Stimulated activated CD4-positive, alpha-beta T cell treated with anti-CD3 and anti-CD28 coated beads, Interleukin-4, amount 100 ng/mL, for 1 hour (primary cell): ENCODE measurements at regions not wholly inside any gene's neighbourhood (a gene's known extent, or its start where the extent isn't known, plus 50 kb on each side); places are given as distances from the start of the nearest gene placed in this dataset.
A peak's percentile ranks its signal among the peaks of the same experiment; 100 is the strongest.

ENCODE experiments used
- DNase-seq: peaks from one replicate; pipeline ENCODE4 v3.0.0-alpha.2; 2020

GRCh38 chr2:234438305-234438977 lies 58.4 kb downstream of the ARL4C start:
- DNase-seq = no peak

DNA sequence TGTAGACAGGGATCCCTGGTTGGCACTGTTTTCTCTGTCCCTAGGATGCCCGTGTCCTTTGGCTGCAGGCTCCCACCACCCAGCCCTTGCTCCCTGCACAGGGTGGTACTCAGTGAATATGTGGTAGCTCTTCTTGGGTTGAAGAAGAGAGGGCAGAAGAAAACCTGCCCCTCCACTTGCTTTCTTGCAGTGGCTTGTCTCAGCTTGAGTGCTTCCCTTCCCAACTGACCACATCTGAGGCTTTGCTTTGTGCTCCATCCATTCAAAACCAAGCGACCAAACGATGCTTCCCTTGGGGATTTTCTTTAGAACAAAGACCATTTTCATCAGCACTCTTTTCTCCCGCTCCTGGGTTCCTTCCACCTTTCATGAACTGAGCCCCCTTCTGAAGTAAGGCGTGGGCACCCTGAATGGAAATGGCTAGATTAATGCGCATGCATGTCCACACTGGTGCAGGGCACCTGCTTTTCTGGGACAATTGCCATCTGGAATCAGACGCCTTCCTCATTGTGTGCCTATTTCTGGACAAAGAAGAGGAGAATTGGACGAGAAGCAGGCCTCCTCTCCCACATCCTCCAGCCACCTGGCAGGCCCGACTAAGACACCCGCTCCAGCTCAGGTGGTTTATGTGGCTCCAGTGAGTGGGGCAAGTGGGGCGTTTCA lies 59.1 kb downstream of the ARL4C start:
- no peak for DNase-seq

DNA sequence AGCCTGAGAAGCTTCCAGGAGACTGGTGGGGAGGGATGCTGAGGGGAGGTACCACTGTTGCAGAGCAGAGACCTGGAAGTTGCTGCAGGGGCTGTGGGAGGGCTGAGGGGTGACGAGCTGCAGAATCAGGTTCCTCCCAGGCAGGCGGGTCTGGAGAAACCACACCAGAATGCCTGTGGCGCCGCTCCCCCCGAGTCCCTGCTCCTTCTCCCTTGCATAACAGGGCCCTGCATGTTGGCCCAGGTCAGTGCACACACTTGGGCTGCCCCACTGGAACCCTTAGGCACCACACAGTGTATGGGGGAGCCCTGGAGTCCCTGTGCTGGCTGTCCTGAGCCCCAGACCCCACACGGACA lies 60.4 kb downstream of the ARL4C start:
- DNase-seq = no peak

DNA sequence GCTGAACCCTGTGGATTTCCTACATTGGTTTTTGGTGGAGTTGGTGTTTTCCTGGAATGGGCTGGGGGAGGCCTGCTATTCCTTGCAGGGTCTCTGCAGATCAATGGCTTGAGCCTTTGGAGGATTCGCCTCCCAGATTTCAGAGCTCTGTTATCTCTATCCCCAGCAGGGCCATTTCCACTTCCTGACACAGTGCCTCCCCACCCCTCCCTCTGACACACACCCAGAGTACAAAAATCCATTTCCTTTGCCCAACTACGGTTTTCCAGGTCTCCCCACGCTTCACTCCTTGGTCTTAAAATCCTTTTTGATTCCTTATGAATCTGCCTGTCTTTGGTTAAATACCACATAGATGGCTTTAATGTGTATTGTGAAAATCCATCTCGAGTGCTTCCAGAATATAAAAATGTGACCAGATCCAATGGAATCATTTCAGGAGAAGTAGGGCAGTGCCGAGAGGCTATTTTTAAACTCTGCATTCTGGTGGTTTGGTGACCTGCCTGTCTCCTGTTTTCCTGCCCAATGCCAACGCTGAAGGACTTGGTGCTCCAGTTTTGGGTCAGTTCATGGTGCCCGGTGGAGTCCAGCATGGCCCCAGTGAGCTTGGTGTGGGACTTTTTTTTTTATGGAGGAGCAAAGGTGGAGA lies 60.9 kb downstream of the ARL4C start:
- DNase-seq = no peak

GRCh38 chr2:234433201-234433600 lies 63.7 kb downstream of the ARL4C start:
- DNase-seq = no peak

DNA sequence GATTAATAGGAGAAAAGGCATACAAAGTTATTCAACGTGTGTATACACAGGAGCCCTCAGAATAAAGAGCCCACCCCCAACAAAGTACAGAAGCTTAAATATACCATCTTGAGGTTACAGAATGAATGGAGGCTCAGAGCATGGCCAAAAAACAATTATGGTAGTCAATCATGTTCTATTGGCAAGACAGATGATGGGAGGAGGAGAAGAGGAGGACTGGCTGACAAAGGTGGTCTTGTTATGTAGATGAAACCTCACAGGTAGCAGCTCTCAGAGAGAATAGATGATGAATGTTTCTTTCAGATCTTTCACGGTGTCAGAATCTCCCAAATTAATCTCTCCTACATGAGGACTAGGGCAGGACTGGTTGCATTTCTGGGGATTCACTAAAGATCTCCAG lies 66.0 kb downstream of the ARL4C start:
- DNase-seq = no peak

GRCh38 chr2:234429265-234429664 lies 67.6 kb downstream of the ARL4C start:
- no peak for DNase-seq

DNA sequence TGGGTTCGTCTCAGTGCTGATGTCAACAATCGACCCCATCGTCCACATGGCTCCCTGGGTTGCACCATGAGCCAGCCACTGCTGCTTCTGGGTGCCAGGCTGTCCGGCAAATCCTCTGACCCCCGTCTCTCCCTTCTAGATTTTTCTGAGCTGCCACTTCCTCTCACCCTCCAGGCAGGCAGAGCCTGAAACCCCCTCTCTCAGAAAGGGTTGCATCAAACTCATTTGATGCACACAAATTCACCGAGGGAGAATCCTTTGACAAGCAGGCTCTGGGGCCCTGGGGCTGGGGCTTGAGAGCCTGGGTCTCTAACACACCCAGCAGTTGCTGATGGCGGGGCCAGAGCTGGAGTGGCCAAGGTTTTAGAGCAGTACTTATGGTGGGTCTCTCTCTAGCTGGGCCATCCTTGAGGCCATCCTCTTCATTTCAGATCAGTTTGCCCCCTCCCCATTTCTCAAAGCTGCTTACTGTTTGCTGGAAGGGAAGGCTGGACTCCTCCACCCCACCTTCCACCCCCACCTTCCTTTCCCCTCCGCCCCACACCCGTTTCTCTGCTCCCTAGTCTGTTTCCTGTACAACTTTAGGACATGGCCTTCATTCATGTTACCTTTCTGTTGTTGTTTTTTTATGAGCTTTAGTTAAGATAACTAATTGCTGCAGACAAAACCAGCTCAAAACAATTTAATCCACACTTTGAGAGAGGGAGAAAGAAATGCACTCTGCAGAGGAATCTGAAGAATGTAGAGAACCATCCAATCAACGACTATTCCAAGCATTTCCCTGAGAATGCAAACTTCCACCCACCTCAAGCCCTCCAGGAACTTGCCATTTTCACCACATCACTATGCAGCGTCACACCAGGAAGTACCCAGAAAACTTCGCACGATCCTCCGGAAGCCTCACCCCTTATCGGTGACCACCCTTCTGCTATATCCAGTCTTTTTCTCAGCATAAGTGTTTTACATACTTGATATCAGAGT lies 69.5 kb downstream of the ARL4C start:
- no peak for DNase-seq

DNA sequence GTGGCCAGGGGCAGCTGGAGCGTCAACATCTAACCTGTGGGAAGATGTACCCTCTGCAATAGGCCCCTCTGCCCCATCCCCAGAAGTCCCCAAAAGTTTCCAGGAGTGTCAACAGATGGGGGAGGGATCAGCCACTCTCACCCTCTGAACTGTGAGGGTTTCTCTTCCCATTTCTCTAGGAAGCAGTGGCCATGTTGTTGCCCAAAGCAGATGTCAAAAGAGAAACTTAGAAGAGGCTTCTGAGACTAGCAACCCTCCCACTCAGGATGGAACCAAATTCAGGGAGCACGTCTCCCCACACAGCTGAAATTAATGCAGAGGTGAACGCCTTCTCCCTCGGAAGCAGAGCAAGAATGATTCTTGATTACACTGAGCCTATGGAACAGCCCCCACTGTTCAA lies 70.3 kb downstream of the ARL4C start:
- no peak for DNase-seq

DNA sequence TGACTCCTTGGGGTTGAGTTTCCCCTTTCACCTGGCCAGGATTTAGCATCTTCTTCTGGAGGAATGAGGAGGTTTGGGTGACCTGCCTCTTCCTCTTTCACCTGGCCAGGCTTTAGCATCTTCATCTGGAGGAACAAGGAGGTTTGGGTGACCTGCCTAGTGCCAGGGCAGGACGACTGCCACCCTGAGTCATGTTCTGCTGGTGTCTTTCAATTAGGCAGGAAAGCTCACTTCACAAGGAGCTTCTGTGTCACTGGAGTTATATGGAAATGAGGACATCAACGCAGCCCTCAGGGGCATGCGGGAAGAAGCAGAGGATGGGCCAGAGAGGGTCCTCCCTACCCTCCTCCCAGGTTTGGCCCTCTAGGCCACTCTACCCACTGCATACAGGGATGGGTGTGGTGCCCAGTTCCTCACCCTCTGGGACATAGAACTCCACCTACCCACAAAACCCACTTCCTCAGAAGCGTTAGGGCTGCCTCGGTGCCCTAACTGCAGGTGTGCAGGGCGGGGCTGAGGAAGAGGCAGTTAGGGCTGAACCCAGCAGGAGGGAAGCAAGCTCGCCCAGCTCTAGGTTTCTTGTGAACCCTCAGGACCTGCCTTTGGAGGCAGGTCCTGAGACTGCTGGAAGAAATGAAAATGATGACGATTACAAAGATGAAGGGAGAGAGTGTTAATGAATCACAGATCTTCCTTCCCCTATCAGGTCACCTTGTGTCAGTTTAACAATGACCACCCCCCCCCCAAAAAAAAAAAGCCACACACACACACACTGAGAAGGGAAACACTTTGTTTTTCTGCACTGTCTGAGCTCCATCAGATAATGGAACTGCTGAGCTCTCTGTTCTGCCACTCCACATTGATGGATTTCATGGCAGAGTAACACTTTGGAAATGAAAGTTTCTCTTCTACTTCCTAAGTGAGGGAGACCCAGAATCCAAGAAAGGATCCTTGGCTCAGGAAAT lies 71.0 kb downstream of the ARL4C start:
- peak; percentile 42 for DNase-seq

DNA sequence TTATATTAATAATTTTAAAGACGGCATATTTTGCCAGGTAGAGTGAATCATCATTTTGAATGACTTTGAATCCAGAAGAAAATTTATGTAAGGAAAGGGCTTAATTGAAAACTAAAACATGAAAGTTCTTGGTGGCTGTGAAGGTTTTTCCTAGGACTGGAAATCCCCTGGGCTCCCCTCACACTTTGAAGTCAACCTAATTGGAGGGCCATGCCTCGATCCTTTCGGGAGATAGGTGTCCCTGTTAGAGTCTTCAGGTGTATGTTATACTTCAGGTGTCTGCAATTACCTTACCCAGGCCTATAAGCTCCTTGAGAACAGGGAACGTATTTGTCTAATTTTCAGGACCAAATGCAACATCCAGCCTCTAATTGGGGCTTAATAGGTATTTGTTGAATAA lies 73.0 kb downstream of the ARL4C start:
- no peak for DNase-seq

GRCh38 chr2:234422981-234423431 lies 73.9 kb downstream of the ARL4C start:
- peak; percentile 63 for DNase-seq

DNA sequence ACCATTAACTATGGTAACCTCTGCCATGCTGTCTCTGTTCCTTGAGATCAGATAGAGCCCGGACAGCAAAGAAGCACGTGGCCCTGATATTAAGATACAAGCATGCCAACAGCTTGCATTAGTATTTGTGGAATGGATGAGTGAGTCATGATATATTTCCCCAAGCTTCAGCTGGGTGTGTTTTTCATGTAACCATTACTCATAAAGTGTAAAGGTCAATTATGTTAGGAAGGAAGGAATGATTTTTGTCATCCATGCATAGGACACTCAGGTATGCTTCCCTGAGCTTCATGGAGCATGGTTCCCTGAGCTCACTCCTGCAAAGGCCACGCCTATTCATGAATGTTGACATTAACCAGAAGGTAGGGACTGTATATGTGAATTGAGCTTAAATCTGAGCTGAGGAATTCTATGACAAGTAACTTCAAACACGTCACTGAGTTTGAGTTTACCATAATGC lies 74.6 kb downstream of the ARL4C start:
- no peak for DNase-seq

GRCh38 chr2:234420408-234420807 lies 76.5 kb downstream of the ARL4C start:
- DNase-seq = no peak

- DNase-seq = no peak
Observed at GRCh38 chr2:234419726-234420125, 77.2 kb downstream of the ARL4C start.

DNA sequence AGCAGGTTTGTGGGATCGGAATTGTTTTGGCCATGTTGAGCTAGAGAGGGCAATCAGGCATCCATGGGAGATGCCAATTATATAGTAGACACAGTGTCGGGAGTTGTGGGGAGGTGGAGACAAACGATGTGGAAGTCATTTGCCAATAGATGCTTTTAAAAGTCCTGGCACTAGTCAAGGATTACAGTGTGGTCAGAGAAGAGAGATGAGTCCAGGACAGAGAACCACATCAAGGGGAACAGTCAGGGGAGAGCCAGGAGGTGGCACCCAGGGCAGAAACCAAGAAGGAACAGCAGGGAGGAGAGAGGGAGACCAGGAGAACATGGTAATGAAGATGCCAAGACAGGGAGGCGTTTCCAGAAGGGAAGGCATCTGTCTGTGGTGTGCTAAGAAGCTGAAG lies 81.2 kb downstream of the ARL4C start:
- DNase-seq = no peak

DNA sequence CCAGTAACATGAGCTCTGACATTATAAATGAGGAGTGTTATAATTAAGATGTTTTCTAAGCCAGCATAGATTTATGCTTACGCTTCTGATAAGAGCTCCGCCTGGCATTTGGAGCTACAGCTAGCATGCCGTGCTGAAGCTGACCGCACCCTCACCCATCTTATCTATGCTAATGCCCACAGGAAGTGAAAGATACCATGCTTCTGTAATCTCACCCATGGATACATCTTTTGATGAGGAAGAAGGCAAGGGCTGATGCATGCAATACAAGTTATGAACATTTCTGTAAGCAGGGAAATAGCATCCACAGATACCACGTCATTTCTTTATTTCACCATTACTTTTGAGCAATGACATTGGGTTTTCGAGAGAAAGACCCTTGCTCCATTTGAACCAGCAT lies 82.3 kb downstream of the ARL4C start:
- DNase-seq = no peak

DNA sequence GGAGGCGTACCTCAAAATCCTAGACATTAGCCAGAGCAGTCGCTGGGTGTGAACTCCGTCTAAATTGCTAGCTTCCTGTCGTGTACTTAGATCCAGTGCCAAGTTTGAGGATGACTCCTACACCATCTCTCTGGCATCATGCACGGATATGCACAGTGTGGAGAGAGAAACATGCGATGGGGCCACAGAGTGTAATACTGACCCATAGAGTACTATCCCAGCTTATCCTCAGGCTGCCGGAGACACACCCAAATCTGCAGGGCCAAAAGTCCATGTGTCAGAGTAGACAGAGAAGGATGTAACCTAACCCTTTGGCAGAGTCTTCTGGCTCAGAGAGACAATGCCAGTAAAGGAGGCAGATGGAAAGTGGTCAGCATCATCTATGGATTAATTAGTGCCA lies 84.2 kb downstream of the ARL4C start:
- no peak for DNase-seq

- DNase-seq = no peak
Observed at GRCh38 chr2:234411793-234412192, 85.1 kb downstream of the ARL4C start.

DNA sequence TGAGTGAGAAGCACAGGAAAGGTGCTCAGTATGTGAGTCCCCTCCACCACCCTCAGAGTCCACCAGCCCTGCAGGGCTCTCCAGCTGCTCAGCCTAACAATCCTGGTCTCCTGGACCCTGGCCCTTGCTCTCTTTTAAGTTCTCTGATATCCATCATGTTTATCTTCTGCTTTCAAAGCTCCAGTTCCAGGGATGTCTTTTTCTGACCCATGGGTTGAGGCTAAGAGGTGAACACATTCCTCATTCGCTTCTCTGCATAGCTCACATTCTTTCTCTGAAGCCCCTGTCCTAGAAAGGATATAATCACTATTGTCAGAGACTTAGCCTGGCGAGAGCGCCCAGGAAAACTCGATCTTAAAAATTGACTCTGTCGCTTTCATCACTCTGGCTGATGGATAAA lies 86.4 kb downstream of the ARL4C start:
- DNase-seq = no peak

DNA sequence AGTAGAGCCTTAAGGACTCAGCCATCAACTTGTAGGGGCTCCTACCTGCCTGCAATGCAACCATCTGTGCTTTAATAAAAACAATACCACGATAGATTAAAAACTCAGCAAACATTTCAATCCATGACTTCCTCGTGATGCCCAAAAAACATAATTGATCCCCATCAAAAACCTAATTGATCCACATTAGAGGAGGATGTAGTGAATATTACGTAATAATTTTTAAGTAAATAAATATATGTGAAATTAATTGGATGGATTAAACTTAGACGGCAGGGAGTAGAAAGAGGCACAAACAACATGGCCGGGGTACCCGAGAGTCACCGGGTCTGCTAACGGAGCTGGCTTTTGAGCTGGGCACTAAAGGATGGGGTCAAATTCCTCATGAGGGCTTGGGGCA lies 87.3 kb downstream of the ARL4C start:
- no peak for DNase-seq

GRCh38 chr2:234406085-234406484 lies 90.8 kb downstream of the ARL4C start:
- DNase-seq = no peak
